Stimulated activated memory B cell treated with anti-CD40 and anti-IgM and Interleukin-4, amounts not matched to agents 10 μg/mL and 1 μg/mL and 100 μg/mL, for 72 hours (primary cell): ENCODE measurements at regions not wholly inside any gene's neighbourhood (a gene's known extent, or its start where the extent isn't known, plus 50 kb on each side); places are given as distances from the start of the nearest gene placed in this dataset.

Experiments used
- ATAC-seq: fragments of 150-1000 bp; cut with Tn5 transposase; 2 replicates; pipeline ENCODE4 v1.10.0; 2021
- H3K27ac Mint-ChIP-seq: one replicate; pipeline ENCODE4 v1.8.0; 2022; ENCODE audit warnings: mild to moderate bottlenecking, mixed read lengths
- H3K27me3 Mint-ChIP-seq: one replicate; pipeline ENCODE4 v1.8.0; 2022; ENCODE audit warnings: mixed read lengths
- H3K36me3 Mint-ChIP-seq: one replicate; pipeline ENCODE4 v1.8.0; 2022; ENCODE audit warnings: mixed read lengths
- H3K4me1 Mint-ChIP-seq: one replicate; pipeline ENCODE4 v1.8.0; 2022; ENCODE audit warnings: mixed read lengths
- H3K4me3 Mint-ChIP-seq: one replicate; pipeline ENCODE4 v1.8.0; 2022; ENCODE audit warnings: mild to moderate bottlenecking, moderate library complexity, mixed read lengths
- H3K9me3 Mint-ChIP-seq: one replicate; pipeline ENCODE4 v1.8.0; 2022; ENCODE audit warnings: mixed read lengths

- no peak overlapping the region for H3K4me3 Mint-ChIP-seq
- H3K9me3 Mint-ChIP-seq = no peaks in the 10 kb centered on the region
- H3K36me3 Mint-ChIP-seq = no peaks in the 10 kb centered on the region
Measured at GRCh38 chr13:78035500-78035899, 116.9 kb upstream of the EDNRB start.

GRCh38 chr13:78033509-78033908, 114.9 kb upstream of the EDNRB start:
- Mint-ChIP-seq H3K36me3 (no peaks in the 10 kb centered on the region), H3K9me3 (no peaks in the 10 kb centered on the region), H3K4me1 (no peaks in the 10 kb centered on the region), H3K27me3 (no peaks in the 10 kb centered on the region), H3K27ac (no peak overlapping the region), H3K4me3 (no peak overlapping the region)
- ATAC-seq = no peak

More at GRCh38 chr13:78035500-78035899, 116.9 kb upstream of the EDNRB start:
- no peaks in the 10 kb centered on the region for H3K4me1 Mint-ChIP-seq
- H3K27ac Mint-ChIP-seq = no peak overlapping the region
- no peak for ATAC-seq
- H3K27me3 Mint-ChIP-seq = no peaks in the 10 kb centered on the region

GRCh38 chr13:78032132-78032531, 113.5 kb upstream of the EDNRB start:
- Mint-ChIP-seq H3K36me3 (no peaks in the 10 kb centered on the region), H3K4me3 (no peak overlapping the region), H3K4me1 (no peaks in the 10 kb centered on the region), H3K27me3 (no peaks in the 10 kb centered on the region), H3K9me3 (no peaks in the 10 kb centered on the region), H3K27ac (no peak overlapping the region)
- no peak for ATAC-seq

GRCh38 chr13:78030341-78030896, 111.8 kb upstream of the EDNRB start:
- H3K9me3 Mint-ChIP-seq = no peaks in the 10 kb centered on the region
- no peak overlapping the region for H3K4me3 Mint-ChIP-seq
- no peaks in the 10 kb centered on the region for H3K27me3 Mint-ChIP-seq
- no peaks in the 10 kb centered on the region for H3K4me1 Mint-ChIP-seq
- no peak overlapping the region for H3K27ac Mint-ChIP-seq
- H3K36me3 Mint-ChIP-seq = no peaks in the 10 kb centered on the region
- no peak for ATAC-seq

- Mint-ChIP-seq H3K4me3 (no peak overlapping the region), H3K36me3 (peaks cover under 1% of the 10 kb centered on the region), H3K27ac (no peak overlapping the region), H3K27me3 (no peaks in the 10 kb centered on the region), H3K9me3 (no peaks in the 10 kb centered on the region), H3K4me1 (no peaks in the 10 kb centered on the region)
- ATAC-seq = no peak
Measured at GRCh38 chr13:78029901-78030300, 111.3 kb upstream of the EDNRB start.

- Mint-ChIP-seq H3K9me3 (peaks cover 3% of the 10 kb centered on the region), H3K27ac (no peak overlapping the region), H3K27me3 (no peaks in the 10 kb centered on the region), H3K36me3 (peaks cover 5% of the 10 kb centered on the region), H3K4me1 (no peaks in the 10 kb centered on the region), H3K4me3 (no peak overlapping the region)
- ATAC-seq = no peak
Measured at GRCh38 chr13:78028960-78029359, 110.3 kb upstream of the EDNRB start.

- no peak overlapping the region for H3K4me3 Mint-ChIP-seq
- no peak for ATAC-seq
- H3K4me1 Mint-ChIP-seq = peaks cover 9% of the 10 kb centered on the region
- peaks cover 6% of the 10 kb centered on the region for H3K9me3 Mint-ChIP-seq
- no peak overlapping the region for H3K27ac Mint-ChIP-seq
- H3K36me3 Mint-ChIP-seq = peaks cover 5% of the 10 kb centered on the region
- no peaks in the 10 kb centered on the region for H3K27me3 Mint-ChIP-seq
Measured at GRCh38 chr13:78024996-78025395, 106.4 kb upstream of the EDNRB start.

- Mint-ChIP-seq H3K36me3 (peaks cover 5% of the 10 kb centered on the region), H3K27ac (no peak overlapping the region), H3K27me3 (no peaks in the 10 kb centered on the region), H3K4me3 (no peak overlapping the region), H3K4me1 (peaks cover 9% of the 10 kb centered on the region), H3K9me3 (peaks cover 6% of the 10 kb centered on the region)
- peak; percentile 100 for ATAC-seq
Measured at GRCh38 chr13:78022164-78022877, 103.7 kb upstream of the EDNRB start.

GRCh38 chr13:78020861-78021260, 102.2 kb upstream of the EDNRB start:
- ATAC-seq = no peak
- H3K36me3 Mint-ChIP-seq = peaks cover 5% of the 10 kb centered on the region

GRCh38 chr13:78015782-78016181, 97.2 kb upstream of the EDNRB start:
- no peaks in the 10 kb centered on the region for H3K4me1 Mint-ChIP-seq
- no peaks in the 10 kb centered on the region for H3K27me3 Mint-ChIP-seq
- ATAC-seq = no peak
- H3K9me3 Mint-ChIP-seq = no peaks in the 10 kb centered on the region
- no peak overlapping the region for H3K27ac Mint-ChIP-seq
- no peak overlapping the region for H3K4me3 Mint-ChIP-seq
- H3K36me3 Mint-ChIP-seq = no peaks in the 10 kb centered on the region

More at GRCh38 chr13:78020861-78021260, 102.2 kb upstream of the EDNRB start:
- Mint-ChIP-seq H3K9me3 (peaks cover 6% of the 10 kb centered on the region), H3K4me1 (peaks cover 9% of the 10 kb centered on the region), H3K27me3 (no peaks in the 10 kb centered on the region), H3K4me3 (no peak overlapping the region), H3K27ac (no peak overlapping the region)

- Mint-ChIP-seq H3K4me3 (no peak overlapping the region), H3K27me3 (no peaks in the 10 kb centered on the region), H3K9me3 (no peaks in the 10 kb centered on the region), H3K27ac (no peak overlapping the region), H3K4me1 (no peaks in the 10 kb centered on the region), H3K36me3 (no peaks in the 10 kb centered on the region)
- ATAC-seq = no peak
Measured at GRCh38 chr13:78012046-78012445, 93.4 kb upstream of the EDNRB start.

GRCh38 chr13:78004821-78005220, 86.2 kb upstream of the EDNRB start:
- no peak for ATAC-seq
- H3K27me3 Mint-ChIP-seq = no peaks in the 10 kb centered on the region
- H3K4me1 Mint-ChIP-seq = no peaks in the 10 kb centered on the region
- no peaks in the 10 kb centered on the region for H3K36me3 Mint-ChIP-seq
- peaks cover 15% of the 10 kb centered on the region for H3K9me3 Mint-ChIP-seq
- no peak overlapping the region for H3K27ac Mint-ChIP-seq
- H3K4me3 Mint-ChIP-seq = no peak overlapping the region

GRCh38 chr13:77999746-78000145, 81.1 kb upstream of the EDNRB start:
- Mint-ChIP-seq H3K36me3 (peaks cover 4% of the 10 kb centered on the region), H3K4me3 (no peak overlapping the region), H3K27me3 (peaks cover 22% of the 10 kb centered on the region), H3K9me3 (peaks cover 20% of the 10 kb centered on the region), H3K27ac (no peak overlapping the region), H3K4me1 (no peaks in the 10 kb centered on the region)
- ATAC-seq = no peak

- peaks cover 5% of the 10 kb centered on the region for H3K9me3 Mint-ChIP-seq
- peaks cover 4% of the 10 kb centered on the region for H3K36me3 Mint-ChIP-seq
- H3K4me1 Mint-ChIP-seq = no peaks in the 10 kb centered on the region
- peak; percentile 43 for ATAC-seq
- H3K27ac Mint-ChIP-seq = no peak overlapping the region
- H3K27me3 Mint-ChIP-seq = peaks cover 22% of the 10 kb centered on the region
- H3K4me3 Mint-ChIP-seq = no peak overlapping the region
Measured at GRCh38 chr13:77994166-77994565, 75.5 kb upstream of the EDNRB start.

GRCh38 chr13:77991003-77991402, 72.4 kb upstream of the EDNRB start:
- ATAC-seq = no peak
- Mint-ChIP-seq H3K36me3 (no peaks in the 10 kb centered on the region), H3K4me3 (no peak overlapping the region), H3K27me3 (peaks cover 4% of the 10 kb centered on the region), H3K4me1 (no peaks in the 10 kb centered on the region), H3K9me3 (peaks cover under 1% of the 10 kb centered on the region), H3K27ac (no peak overlapping the region)

GRCh38 chr13:77989281-77989680, 70.7 kb upstream of the EDNRB start:
- Mint-ChIP-seq H3K36me3 (no peaks in the 10 kb centered on the region), H3K9me3 (no peaks in the 10 kb centered on the region), H3K27ac (no peak overlapping the region), H3K27me3 (no peaks in the 10 kb centered on the region), H3K4me3 (no peak overlapping the region), H3K4me1 (no peaks in the 10 kb centered on the region)
- no peak for ATAC-seq
